ENCODE measurements at regions not wholly inside any gene's neighbourhood (a gene's known extent, or its start where the extent isn't known, plus 50 kb on each side); places are given as distances from the start of the nearest gene placed in this dataset.

GRCh38 chr1:72498371-72498770 lies 216.0 kb upstream of the NEGR1 start:
- no peak overlapping the region for H3K4me3 Mint-ChIP-seq (ENCODE audit: unreplicated experiment)
- intact Hi-C loops (cut with micrococcal nuclease; ENCODE audit: unreplicated experiment): no loop called here
- no peak overlapping the region for H3K27ac Mint-ChIP-seq (ENCODE audit: unreplicated experiment)
- H3K9me3 Mint-ChIP-seq (ENCODE audit: unreplicated experiment): no peaks in the 10 kb centered on the region
- ChIA-PET POLR2A (no interaction called here), CTCF (no interaction called here)
- DNase-seq: no peak
- Histone ChIP-seq H3K9me3 (no peaks in the 10 kb centered on the region), H3K36me3 (ENCODE audit: control insufficient read depth, insufficient read depth, low read length) (no peaks in the 10 kb centered on the region), H3K27me3 (replicated peaks; ENCODE audit: control insufficient read depth, insufficient read depth, low read length) (no peaks in the 10 kb centered on the region), H3K4me3 (ENCODE audit: low read depth, low read length) (no peak overlapping the region), H3K4me1 (no peaks in the 10 kb centered on the region)
- no TSS peak for BruUV-seq (replicated peaks)
- no peaks in the 10 kb centered on the region for H3K36me3 Mint-ChIP-seq (ENCODE audit: insufficient read depth, unreplicated experiment)
- TF ChIP-seq CTCF (IDR thresholded peaks at IDR 0.05; ENCODE audit: insufficient read depth in 1 of 2, low read depth in 1 of 2, low read length in 1 of 2, severe bottlenecking in 1 of 2, unreplicated experiment in 1 of 2): no peak
- no peaks in the 10 kb centered on the region for H3K4me1 Mint-ChIP-seq (ENCODE audit: low read depth, unreplicated experiment)
- H3K27me3 Mint-ChIP-seq (ENCODE audit: insufficient read depth, unreplicated experiment): peaks cover 4% of the 10 kb centered on the region

GRCh38 chr1:72489801-72490200 lies 207.5 kb upstream of the NEGR1 start:
- H3K4me1 Mint-ChIP-seq (ENCODE audit: low read depth, unreplicated experiment): no peaks in the 10 kb centered on the region
- Histone ChIP-seq H3K4me3 (ENCODE audit: low read depth, low read length) (no peak overlapping the region), H3K4me1 (no peaks in the 10 kb centered on the region), H3K27me3 (replicated peaks; ENCODE audit: control insufficient read depth, insufficient read depth, low read length) (no peaks in the 10 kb centered on the region), H3K36me3 (ENCODE audit: control insufficient read depth, insufficient read depth, low read length) (no peaks in the 10 kb centered on the region), H3K9me3 (no peaks in the 10 kb centered on the region)
- ChIA-PET POLR2A (no interaction called here), CTCF (no interaction called here)
- no peak for TF ChIP-seq CTCF (IDR thresholded peaks at IDR 0.05; ENCODE audit: insufficient read depth in 1 of 2, low read depth in 1 of 2, low read length in 1 of 2, severe bottlenecking in 1 of 2, unreplicated experiment in 1 of 2)
- no peak overlapping the region for H3K27ac Mint-ChIP-seq (ENCODE audit: unreplicated experiment)
- H3K36me3 Mint-ChIP-seq (ENCODE audit: insufficient read depth, unreplicated experiment): no peaks in the 10 kb centered on the region
- no peak for DNase-seq
- no peaks in the 10 kb centered on the region for H3K9me3 Mint-ChIP-seq (ENCODE audit: unreplicated experiment)
- no peaks in the 10 kb centered on the region for H3K27me3 Mint-ChIP-seq (ENCODE audit: insufficient read depth, unreplicated experiment)
- no TSS peak for BruUV-seq (replicated peaks)
- no peak overlapping the region for H3K4me3 Mint-ChIP-seq (ENCODE audit: unreplicated experiment)
- intact Hi-C loops (cut with micrococcal nuclease; ENCODE audit: unreplicated experiment): no loop called here

GRCh38 chr1:72485801-72486200 lies 203.5 kb upstream of the NEGR1 start:
- DNase-seq: no peak
- Mint-ChIP-seq H3K27ac (ENCODE audit: unreplicated experiment) (no peak overlapping the region), H3K4me1 (ENCODE audit: low read depth, unreplicated experiment) (peaks cover 7% of the 10 kb centered on the region), H3K9me3 (ENCODE audit: unreplicated experiment) (peaks cover 2% of the 10 kb centered on the region), H3K4me3 (ENCODE audit: unreplicated experiment) (no peak overlapping the region), H3K36me3 (ENCODE audit: insufficient read depth, unreplicated experiment) (no peaks in the 10 kb centered on the region), H3K27me3 (ENCODE audit: insufficient read depth, unreplicated experiment) (no peaks in the 10 kb centered on the region)
- no TSS peak for BruUV-seq (replicated peaks)
- H3K4me1 ChIP-seq: peaks cover 8% of the 10 kb centered on the region
- no peak overlapping the region for H3K4me3 ChIP-seq (ENCODE audit: low read depth, low read length)
- no peaks in the 10 kb centered on the region for H3K36me3 ChIP-seq (ENCODE audit: control insufficient read depth, insufficient read depth, low read length)
- no peak for TF ChIP-seq CTCF (IDR thresholded peaks at IDR 0.05; ENCODE audit: insufficient read depth in 1 of 2, low read depth in 1 of 2, low read length in 1 of 2, severe bottlenecking in 1 of 2, unreplicated experiment in 1 of 2)
- CTCF ChIA-PET: no interaction called here
- no peaks in the 10 kb centered on the region for H3K27me3 ChIP-seq (replicated peaks; ENCODE audit: control insufficient read depth, insufficient read depth, low read length)
- no peaks in the 10 kb centered on the region for H3K9me3 ChIP-seq
- POLR2A ChIA-PET: no interaction called here
- intact Hi-C loops (cut with micrococcal nuclease; ENCODE audit: unreplicated experiment): no loop called here
